ENCODE measurements at regions not wholly inside any gene's neighbourhood (a gene's known extent, or its start where the extent isn't known, plus 50 kb on each side); places are given as distances from the start of the nearest gene placed in this dataset.
A peak's percentile ranks its signal among the peaks of the same experiment; 100 is the strongest.

DNA sequence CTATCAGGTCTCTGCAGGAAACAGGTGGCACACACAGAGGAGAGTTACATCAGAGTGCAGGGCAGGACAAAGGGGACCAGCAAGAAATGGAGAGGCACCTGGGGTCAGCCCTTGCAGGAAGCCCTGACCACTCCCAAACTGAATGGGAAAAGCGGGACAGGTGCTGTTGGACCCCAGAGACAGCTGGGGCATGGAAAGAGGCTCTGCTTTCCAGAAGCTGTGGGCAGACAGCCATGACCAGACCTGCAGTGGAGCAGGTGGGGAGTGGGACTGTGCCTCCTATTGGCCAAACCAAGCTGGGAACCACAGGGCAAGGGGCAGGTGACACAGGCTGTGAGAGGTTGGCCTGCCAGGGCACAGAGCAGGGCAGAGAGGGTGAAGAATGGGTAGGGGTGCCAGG lies 125.8 kb downstream of the BOD1 start:
- Mint-ChIP-seq H3K4me3 (no peak overlapping the region), H3K4me1 (no peaks in the 10 kb centered on the region)

DNA sequence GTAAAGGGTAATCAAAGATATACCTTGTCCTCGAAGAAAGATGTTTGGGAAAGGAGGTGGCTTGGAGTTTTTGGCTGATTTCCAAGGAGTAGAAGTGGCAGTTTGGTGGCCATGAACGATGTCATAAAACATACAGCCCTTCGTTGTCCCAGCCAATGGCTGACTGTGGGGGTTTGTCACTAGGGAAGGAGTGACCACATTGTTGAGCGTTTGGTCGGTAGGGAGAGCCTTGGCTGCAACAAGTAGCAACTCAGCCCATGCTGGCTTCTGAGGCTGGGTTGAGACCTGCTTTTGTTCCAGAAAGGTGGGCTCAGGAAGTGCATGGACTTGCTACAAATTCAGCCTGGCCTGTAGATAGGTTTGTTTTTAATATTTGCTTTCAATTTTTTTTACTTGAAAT lies 128.3 kb downstream of the BOD1 start:
- H3K27ac Mint-ChIP-seq: no peak overlapping the region
- TF ChIP-seq CTCF (IDR thresholded peaks at IDR 0.05): no peak
- 65% methylated on average over 5 of the region's 5 CpGs for WGBS (ENCODE audit: insufficient coverage)

More for the DNA sequence above, 125.8 kb downstream of the BOD1 start:
- WGBS (ENCODE audit: insufficient coverage): 82% methylated on average over 1 of the region's 1 CpG
- peaks cover 14 to 43% of the 10 kb centered on the region in 2 donors for H3K27me3 Mint-ChIP-seq (ENCODE audit: low read depth in 2 of 2)
- no peaks in the 10 kb centered on the region for H3K4me1 ChIP-seq (ENCODE audit: control insufficient read depth, insufficient read depth, low read length)
- H3K9me3 ChIP-seq (ENCODE audit: control insufficient read depth, insufficient read depth, low read length): no peaks in the 10 kb centered on the region
- no peak for DNase-seq
- no peak overlapping the region for H3K27ac ChIP-seq (ENCODE audit: low read length)
- TF ChIP-seq CTCF (IDR thresholded peaks at IDR 0.05): no peak
- H3K27ac Mint-ChIP-seq: no peak overlapping the region
- no peaks in the 10 kb centered on the region for H3K9me3 Mint-ChIP-seq
- intact Hi-C loops (cut with micrococcal nuclease): no loop called here
- ATAC-seq: peak in 1 of 3 donors; percentile 22
- no peaks in the 10 kb centered on the region for H3K36me3 Mint-ChIP-seq
- H3K36me3 ChIP-seq (ENCODE audit: control insufficient read depth, insufficient read depth, low read length): no peaks in the 10 kb centered on the region
- H3K27me3 ChIP-seq (ENCODE audit: control insufficient read depth, insufficient read depth, low read length): no peaks in the 10 kb centered on the region
- no peak overlapping the region for H3K4me3 ChIP-seq (ENCODE audit: low read length)

GRCh38 chr5:173487300-173487699 lies 129.2 kb downstream of the BOD1 start:
- DNase-seq (no peak), ATAC-seq (no peak)
- H3K27me3 ChIP-seq (ENCODE audit: control insufficient read depth, insufficient read depth, low read length): no peaks in the 10 kb centered on the region
- no peak for TF ChIP-seq CTCF (IDR thresholded peaks at IDR 0.05)
- 76% methylated on average over 1 of the region's 1 CpG for WGBS (ENCODE audit: insufficient coverage)
- H3K36me3 ChIP-seq (ENCODE audit: control insufficient read depth, insufficient read depth, low read length): no peaks in the 10 kb centered on the region
- H3K9me3 ChIP-seq (ENCODE audit: control insufficient read depth, insufficient read depth, low read length): no peaks in the 10 kb centered on the region
- Mint-ChIP-seq H3K36me3 (no peaks in the 10 kb centered on the region), H3K4me3 (no peak overlapping the region), H3K4me1 (no peaks in the 10 kb centered on the region), H3K27ac (no peak overlapping the region), H3K27me3 (ENCODE audit: low read depth in 2 of 2) (peaks cover 14 to 37% of the 10 kb centered on the region in 2 donors), H3K9me3 (no peaks in the 10 kb centered on the region)
- no peaks in the 10 kb centered on the region for H3K4me1 ChIP-seq (ENCODE audit: control insufficient read depth, insufficient read depth, low read length)
- H3K27ac ChIP-seq (ENCODE audit: low read length): no peak overlapping the region
- intact Hi-C loops (cut with micrococcal nuclease): no loop called here
- H3K4me3 ChIP-seq (ENCODE audit: low read length): no peak overlapping the region

More for the DNA sequence above, 128.3 kb downstream of the BOD1 start:
- no peak overlapping the region for H3K27ac ChIP-seq (ENCODE audit: low read length)
- no peak overlapping the region for H3K4me3 ChIP-seq (ENCODE audit: low read length)
- no peaks in the 10 kb centered on the region for H3K9me3 ChIP-seq (ENCODE audit: control insufficient read depth, insufficient read depth, low read length)
- H3K27me3 ChIP-seq (ENCODE audit: control insufficient read depth, insufficient read depth, low read length): no peaks in the 10 kb centered on the region
- ATAC-seq (no peak), DNase-seq (no peak)
- intact Hi-C loops (cut with micrococcal nuclease): no loop called here
- Mint-ChIP-seq H3K4me3 (no peak overlapping the region), H3K4me1 (no peaks in the 10 kb centered on the region), H3K36me3 (no peaks in the 10 kb centered on the region), H3K27me3 (ENCODE audit: low read depth in 2 of 2) (peaks cover 14 to 37% of the 10 kb centered on the region in 2 donors), H3K9me3 (no peaks in the 10 kb centered on the region)
- no peaks in the 10 kb centered on the region for H3K4me1 ChIP-seq (ENCODE audit: control insufficient read depth, insufficient read depth, low read length)
- no peaks in the 10 kb centered on the region for H3K36me3 ChIP-seq (ENCODE audit: control insufficient read depth, insufficient read depth, low read length)
